CD14-positive monocyte (primary cell): ENCODE measurements at regions not wholly inside any gene's neighbourhood (a gene's known extent, or its start where the extent isn't known, plus 50 kb on each side); places are given as distances from the start of the nearest gene placed in this dataset.
"Not testable (repeated sequence)": the region's sequence is repeated elsewhere in the genome, so short reads cannot be mapped to it uniquely, and the experiment has no call there.

Source experiments
- DNase-seq, 3 donors: peaks; one replicate each; pipeline ENCODE4 v3.0.0-alpha.2; 2011 to 2022
- H2AFZ ChIP-seq: 2 replicates; pipeline ENCODE4 v1.6.0; 2012; ENCODE audit warnings: mild to moderate bottlenecking, low read depth, low read length, inconsistent platforms; ENCODE audit not compliant: insufficient read depth, poor library complexity, severe bottlenecking
- H3K27ac ChIP-seq, 2 donors: 1 replicate in 1 of 2; 2 replicates in 1 of 2; pipeline ENCODE4 v1.5.1; 2012 to 2013; ENCODE audit warnings: low read length in 2 of 2, control low read depth in 1 of 2, inconsistent platforms in 1 of 2, low read depth in 1 of 2, mild to moderate bottlenecking in 1 of 2
- H3K27me3 ChIP-seq, 2 donors: one replicate each; pipeline versions ENCODE4 v1.6.0 to v1.6.1; 2011 to 2013; ENCODE audit warnings: low read length in 2 of 2; ENCODE audit not compliant: control insufficient read depth in 2 of 2, insufficient read depth in 2 of 2
- H3K36me3 ChIP-seq, 2 donors: replicated peaks in 1 of 2; 1 replicate in 1 of 2; 2 replicates in 1 of 2; pipeline versions ENCODE4 v1.5.1 to v1.6.1; 2012 to 2013; ENCODE audit warnings: low read length in 2 of 2, control low read depth in 1 of 2, inconsistent platforms in 1 of 2, mild to moderate bottlenecking in 1 of 2; ENCODE audit not compliant: insufficient read depth in 2 of 2, control insufficient read depth in 1 of 2
- H3K4me1 ChIP-seq, 2 donors: 1 replicate in 1 of 2; 2 replicates in 1 of 2; pipeline versions ENCODE4 v1.5.1 to v1.6.1; 2012 to 2013; ENCODE audit warnings: low read length in 2 of 2, control low read depth in 1 of 2, inconsistent platforms in 1 of 2, mild to moderate bottlenecking in 1 of 2, moderate library complexity in 1 of 2; ENCODE audit not compliant: insufficient read depth in 2 of 2, control insufficient read depth in 1 of 2
- H3K4me2 ChIP-seq: replicated peaks from 2 replicates; pipeline ENCODE3; 2012; ENCODE audit warnings: low read length, moderate library complexity, mild to moderate bottlenecking; ENCODE audit not compliant: poor library complexity, severe bottlenecking; ENCODE audit errors: extremely low read depth
- H3K4me3 ChIP-seq, 3 experiments: fragments of 200-600 bp in 1 of 3; sonication (generic) in 1 of 3; replicated peaks in 1 of 3; 1 replicate in 2 of 3; 2 replicates in 1 of 3; pipeline ENCODE4 v1.5.1; 2011 to 2013; ENCODE audit warnings: low read length in 3 of 3, mild to moderate bottlenecking in 3 of 3, control low read depth in 2 of 3, low read depth in 2 of 3, inconsistent platforms in 1 of 3, moderate library complexity in 1 of 3
- H3K79me2 ChIP-seq: 2 replicates; pipeline ENCODE4 v1.6.0; 2012; ENCODE audit warnings: mild to moderate bottlenecking, control low read depth, inconsistent platforms, low read length, moderate library complexity; ENCODE audit not compliant: insufficient read depth
- H3K9ac ChIP-seq: 2 replicates; pipeline ENCODE4 v1.6.0; 2017; ENCODE audit warnings: low read length, mild to moderate bottlenecking; ENCODE audit not compliant: insufficient read depth, poor library complexity, severe bottlenecking
- H3K9me3 ChIP-seq, 2 donors: replicated peaks in 1 of 2; 1 replicate in 1 of 2; 2 replicates in 1 of 2; pipeline versions ENCODE4 v1.5.1 to v1.6.1; 2012 to 2013; ENCODE audit warnings: low read length in 2 of 2, control low read depth in 1 of 2; ENCODE audit not compliant: control insufficient read depth in 1 of 2, insufficient read depth in 1 of 2
- H4K20me1 ChIP-seq: 2 replicates; pipeline ENCODE4 v1.6.0; 2012; ENCODE audit warnings: mild to moderate bottlenecking, low read length, control low read depth, moderate library complexity; ENCODE audit not compliant: insufficient read depth
- H3K27ac Mint-ChIP-seq, 7 donors: one replicate each; pipeline ENCODE4 v1.8.0; 2020; ENCODE audit warnings: mild to moderate bottlenecking in 7 of 7, mixed read lengths in 7 of 7, moderate library complexity in 6 of 7, inconsistent platforms in 2 of 7
- H3K27me3 Mint-ChIP-seq, 3 donors: one replicate each; pipeline ENCODE4 v1.8.0; 2021 to 2022; ENCODE audit warnings: low read depth in 3 of 3, mild to moderate bottlenecking in 3 of 3, mixed read lengths in 3 of 3, moderate library complexity in 3 of 3, inconsistent platforms in 1 of 3
- H3K36me3 Mint-ChIP-seq, 2 donors: one replicate each; pipeline ENCODE4 v1.8.0; 2020; ENCODE audit warnings: mixed read lengths in 2 of 2, inconsistent platforms in 1 of 2, mild to moderate bottlenecking in 1 of 2
- H3K4me1 Mint-ChIP-seq: one replicate; pipeline ENCODE4 v1.8.0; 2020; ENCODE audit warnings: mild to moderate bottlenecking, mixed read lengths
- H3K4me3 Mint-ChIP-seq, 2 donors: one replicate each; pipeline ENCODE4 v1.8.0; 2020; ENCODE audit warnings: mild to moderate bottlenecking in 2 of 2, mixed read lengths in 2 of 2, moderate library complexity in 1 of 2
- H3K9me3 Mint-ChIP-seq, 7 donors: one replicate each; pipeline ENCODE4 v1.8.0; 2020 to 2022; ENCODE audit warnings: mixed read lengths in 7 of 7, mild to moderate bottlenecking in 6 of 7, moderate library complexity in 6 of 7, inconsistent platforms in 2 of 7
- WGBS: methylation state at CpG from one replicate; pipeline ENCODE4 v1.1.5; 2013; ENCODE audit warnings: missing lambda C conversion rate; ENCODE audit not compliant: insufficient coverage; 5-methylcytosine and 5-hydroxymethylcytosine counted together
- intact Hi-C, 2 donors: fragments of 100-400 bp; cut with micrococcal nuclease; formaldehyde crosslinking; loops; one replicate each; pipeline versions ENCODE4 v1.15.0 to v1.15.1; 2023
- TF ChIP-seq, protein P1 (sequence below): fragments of 200-600 bp; IDR thresholded peaks from one replicate; pipeline ENCODE4 v1.8.0; 2022; ENCODE audit warnings: antibody characterized with exemption, mild to moderate bottlenecking

DNA sequence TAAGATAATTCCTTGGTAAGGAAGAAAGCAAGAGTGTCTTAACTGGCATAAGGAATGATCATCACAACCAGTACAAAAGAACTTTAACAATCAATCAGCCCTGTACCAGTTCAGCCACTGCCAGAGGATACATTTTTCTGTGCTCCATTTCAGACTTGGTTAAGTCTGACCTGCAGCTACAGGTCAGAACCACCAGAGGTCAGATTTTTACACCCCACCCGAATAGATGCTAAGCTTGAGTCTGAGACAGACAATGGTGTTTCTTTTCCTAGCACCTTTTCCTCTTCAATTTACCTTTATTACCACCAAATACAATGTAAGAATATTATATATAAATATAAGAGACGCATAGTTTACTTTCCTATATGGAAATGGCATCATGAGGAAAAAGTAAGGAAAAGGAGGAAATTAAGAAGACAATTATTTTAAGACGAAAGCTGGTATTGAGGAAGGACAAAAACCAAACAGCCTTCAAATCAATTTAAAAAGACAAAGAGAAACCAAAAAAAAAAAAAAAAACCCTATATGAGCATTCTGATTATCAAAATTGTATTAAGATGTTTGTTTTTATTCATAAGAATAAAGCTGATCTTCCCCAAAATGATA, 215.3 kb upstream of the TTC29 start:
- Histone ChIP-seq H3K79me2 (no peaks in the 10 kb centered on the region), H3K4me3 (no peak overlapping the region), H3K4me2 (no peak overlapping the region), H3K9ac (no peak overlapping the region), H3K9me3 (no peaks in the 10 kb centered on the region), H3K4me1 (no peaks in the 10 kb centered on the region), H4K20me1 (no peaks in the 10 kb centered on the region), H2AFZ (no peak overlapping the region), H3K27me3 (peaks cover 10 to 18% of the 10 kb centered on the region in 2 donors), H3K36me3 (no peaks in the 10 kb centered on the region), H3K27ac (no peak overlapping the region)
- intact Hi-C loops: no loop called here
- no CpG with 5 or more reads among the region's 3 CpGs for WGBS
- H3K27me3 Mint-ChIP-seq: peaks cover 8 to 20% (median 18%) of the 10 kb centered on the region in 3 donors
- H3K4me3 Mint-ChIP-seq: no peak overlapping the region
- H3K27ac Mint-ChIP-seq: no peak overlapping the region
- TF ChIP-seq, protein P1, sequence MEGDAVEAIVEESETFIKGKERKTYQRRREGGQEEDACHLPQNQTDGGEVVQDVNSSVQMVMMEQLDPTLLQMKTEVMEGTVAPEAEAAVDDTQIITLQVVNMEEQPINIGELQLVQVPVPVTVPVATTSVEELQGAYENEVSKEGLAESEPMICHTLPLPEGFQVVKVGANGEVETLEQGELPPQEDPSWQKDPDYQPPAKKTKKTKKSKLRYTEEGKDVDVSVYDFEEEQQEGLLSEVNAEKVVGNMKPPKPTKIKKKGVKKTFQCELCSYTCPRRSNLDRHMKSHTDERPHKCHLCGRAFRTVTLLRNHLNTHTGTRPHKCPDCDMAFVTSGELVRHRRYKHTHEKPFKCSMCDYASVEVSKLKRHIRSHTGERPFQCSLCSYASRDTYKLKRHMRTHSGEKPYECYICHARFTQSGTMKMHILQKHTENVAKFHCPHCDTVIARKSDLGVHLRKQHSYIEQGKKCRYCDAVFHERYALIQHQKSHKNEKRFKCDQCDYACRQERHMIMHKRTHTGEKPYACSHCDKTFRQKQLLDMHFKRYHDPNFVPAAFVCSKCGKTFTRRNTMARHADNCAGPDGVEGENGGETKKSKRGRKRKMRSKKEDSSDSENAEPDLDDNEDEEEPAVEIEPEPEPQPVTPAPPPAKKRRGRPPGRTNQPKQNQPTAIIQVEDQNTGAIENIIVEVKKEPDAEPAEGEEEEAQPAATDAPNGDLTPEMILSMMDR: peak; percentile 52
- DNase-seq: no peak
- H3K9me3 Mint-ChIP-seq: peaks cover 0 to 2% (median 0%) of the 10 kb centered on the region in 7 donors
- no peaks in the 10 kb centered on the region for H3K4me1 Mint-ChIP-seq
- no peaks in the 10 kb centered on the region for H3K36me3 Mint-ChIP-seq

DNA sequence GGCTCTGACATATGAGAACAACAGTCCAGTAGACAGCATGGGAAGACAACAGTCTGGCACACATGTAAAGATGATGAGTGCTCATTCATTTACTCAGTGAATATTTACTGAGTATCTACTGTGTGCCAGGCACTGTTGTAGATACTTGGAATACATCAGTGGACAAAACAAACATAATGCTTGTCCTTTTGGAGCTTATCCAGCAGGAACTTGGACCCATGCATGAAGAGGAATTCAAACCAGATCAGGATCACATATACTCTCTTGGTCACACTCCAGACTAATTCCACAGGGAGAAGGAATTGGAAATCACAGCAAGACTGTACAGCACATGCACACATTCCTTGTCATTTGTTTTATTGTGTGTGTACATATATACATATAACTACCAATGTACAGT, 217.6 kb upstream of the TTC29 start:
- no peak for DNase-seq
- Histone ChIP-seq H3K9ac (no peak overlapping the region), H3K9me3 (no peaks in the 10 kb centered on the region), H3K36me3 (no peaks in the 10 kb centered on the region), H4K20me1 (no peaks in the 10 kb centered on the region), H3K4me3 (no peak overlapping the region), H3K27me3 (peaks cover 2 to 7% of the 10 kb centered on the region in 2 donors), H3K79me2 (no peaks in the 10 kb centered on the region), H3K4me2 (no peak overlapping the region), H3K4me1 (no peaks in the 10 kb centered on the region), H3K27ac (no peak overlapping the region), H2AFZ (no peak overlapping the region)
- TF ChIP-seq, protein P1: no peak
- Mint-ChIP-seq H3K36me3 (no peaks in the 10 kb centered on the region), H3K27ac (no peak overlapping the region), H3K9me3 (peaks cover 0 to 2% (median 0%) of the 10 kb centered on the region in 7 donors), H3K27me3 (peaks cover 4 to 8% (median 5%) of the 10 kb centered on the region in 3 donors), H3K4me3 (no peak overlapping the region), H3K4me1 (no peaks in the 10 kb centered on the region)
- intact Hi-C loops: no loop called here

- H3K36me3 ChIP-seq, intact Hi-C loops, H3K4me3 Mint-ChIP-seq: not testable (repeated sequence)
Observed at GRCh38 chr4:147168200-147168599, 222.5 kb upstream of the TTC29 start.

More at GRCh38 chr4:147168200-147168599, 222.5 kb upstream of the TTC29 start:
- H3K27me3 ChIP-seq, H3K4me1 ChIP-seq, H3K9me3 ChIP-seq, H3K27ac ChIP-seq, H3K4me3 ChIP-seq, H3K27me3 Mint-ChIP-seq, H3K79me2 ChIP-seq, H3K36me3 Mint-ChIP-seq, H3K9me3 Mint-ChIP-seq, H2AFZ ChIP-seq, H4K20me1 ChIP-seq, H3K27ac Mint-ChIP-seq, H3K9ac ChIP-seq, DNase-seq, H3K4me1 Mint-ChIP-seq, H3K4me2 ChIP-seq: not testable (repeated sequence)
